Mesothelial cell of epicardium (in vitro differentiated cells): ENCODE measurements at regions not wholly inside any gene's neighbourhood (a gene's known extent, or its start where the extent isn't known, plus 50 kb on each side); places are given as distances from the start of the nearest gene placed in this dataset.
"Not testable (repeated sequence)": the region's sequence is repeated elsewhere in the genome, so short reads cannot be mapped to it uniquely, and the experiment has no call there.

Experiments used
- DNase-seq, 2 experiments: peaks; one replicate each; pipeline ENCODE4 v3.0.0; 2021; ENCODE audit warnings: low spot score in 2 of 2; ENCODE audit not compliant: unreplicated experiment in 2 of 2
- H3K27ac Mint-ChIP-seq: 2 replicates; pipeline ENCODE4 v1.8.0; 2021; ENCODE audit warnings: mixed read lengths
- H3K27me3 Mint-ChIP-seq: 2 replicates; pipeline ENCODE4 v1.8.0; 2021; ENCODE audit warnings: low read depth, mixed read lengths
- H3K36me3 Mint-ChIP-seq: 2 replicates; pipeline ENCODE4 v1.8.0; 2021; ENCODE audit warnings: mixed read lengths
- H3K4me1 Mint-ChIP-seq: 2 replicates; pipeline ENCODE4 v1.8.0; 2021; ENCODE audit warnings: mixed read lengths
- H3K4me3 Mint-ChIP-seq: 2 replicates; pipeline ENCODE4 v1.8.0; 2021; ENCODE audit warnings: mild to moderate bottlenecking, moderate library complexity, mixed read lengths
- H3K9me3 Mint-ChIP-seq: 2 replicates; pipeline ENCODE4 v1.8.0; 2021; ENCODE audit warnings: mixed read lengths
- CTCF ChIP-seq: fragments of 200-600 bp; sonication (generic); IDR thresholded peaks from one replicate; pipeline ENCODE4 v1.5.0; 2021; ENCODE audit warnings: antibody characterized with exemption; ENCODE audit not compliant: unreplicated experiment

GRCh38 chr2:83340424-83340823 lies 1118.7 kb downstream of the SUCLG1 start:
- Mint-ChIP-seq H3K36me3 (no peaks in the 10 kb centered on the region), H3K27me3 (no peaks in the 10 kb centered on the region), H3K27ac (no peak overlapping the region), H3K4me3 (no peak overlapping the region), H3K4me1 (no peaks in the 10 kb centered on the region), H3K9me3 (peaks cover 11% of the 10 kb centered on the region)
- DNase-seq: no peak
- no peak for TF ChIP-seq CTCF

- not testable (repeated sequence) for H3K4me1 Mint-ChIP-seq, H3K4me3 Mint-ChIP-seq, H3K9me3 Mint-ChIP-seq, H3K27ac Mint-ChIP-seq, H3K36me3 Mint-ChIP-seq, DNase-seq, H3K27me3 Mint-ChIP-seq
These were observed 1119.1 kb downstream of the SUCLG1 start for GRCh38 chr2:83339942-83340341.

GRCh38 chr2:83331810-83332209 lies 1127.3 kb downstream of the SUCLG1 start:
- no peak overlapping the region for H3K4me3 Mint-ChIP-seq

GRCh38 chr2:83323038-83323437 lies 1136.0 kb downstream of the SUCLG1 start:
- no peaks in the 10 kb centered on the region for H3K36me3 Mint-ChIP-seq
- no peak overlapping the region for H3K27ac Mint-ChIP-seq
- no peaks in the 10 kb centered on the region for H3K27me3 Mint-ChIP-seq
- H3K4me3 Mint-ChIP-seq: no peak overlapping the region
- DNase-seq: no peak
- H3K9me3 Mint-ChIP-seq: peaks cover 7% of the 10 kb centered on the region
- peaks cover 2% of the 10 kb centered on the region for H3K4me1 Mint-ChIP-seq
- no peak for TF ChIP-seq CTCF

More at GRCh38 chr2:83331810-83332209, 1127.3 kb downstream of the SUCLG1 start:
- Mint-ChIP-seq H3K27ac (no peak overlapping the region), H3K9me3 (no peaks in the 10 kb centered on the region), H3K27me3 (no peaks in the 10 kb centered on the region), H3K4me1 (peaks cover 9% of the 10 kb centered on the region), H3K36me3 (no peaks in the 10 kb centered on the region)
- DNase-seq: no peak
- TF ChIP-seq CTCF: no peak

- Mint-ChIP-seq H3K27me3 (no peaks in the 10 kb centered on the region), H3K4me3 (no peak overlapping the region), H3K9me3 (peaks cover 7% of the 10 kb centered on the region), H3K27ac (no peak overlapping the region), H3K36me3 (no peaks in the 10 kb centered on the region), H3K4me1 (peaks cover 2% of the 10 kb centered on the region)
- DNase-seq: no peak
- TF ChIP-seq CTCF: no peak
These were observed 1139.0 kb downstream of the SUCLG1 start for GRCh38 chr2:83320053-83320452.

- TF ChIP-seq CTCF: no peak
- Mint-ChIP-seq H3K9me3 (peaks cover 5% of the 10 kb centered on the region), H3K27me3 (no peaks in the 10 kb centered on the region), H3K4me3 (no peak overlapping the region), H3K36me3 (no peaks in the 10 kb centered on the region), H3K27ac (no peak overlapping the region), H3K4me1 (no peaks in the 10 kb centered on the region)
- no peak for DNase-seq
These were observed 1153.2 kb downstream of the SUCLG1 start for GRCh38 chr2:83305758-83306378.
